NCI-H510A treated with DMSO at 0.1 percent for 48 hours (cell line): ENCODE measurements at regions not wholly inside any gene's neighbourhood (a gene's known extent, or its start where the extent isn't known, plus 50 kb on each side); places are given as distances from the start of the nearest gene placed in this dataset.

ENCODE experiments used
- DNase-seq: peaks from one replicate; lab custom pipeline; 2025; lab: John Stamatoyannopoulos, UW

GRCh38 chr2:2926009-2926857, 451.4 kb downstream of the EIPR1 start:
- no peak for DNase-seq

GRCh38 chr2:2922156-2922555, 455.5 kb downstream of the EIPR1 start:
- no peak for DNase-seq

GRCh38 chr2:2921011-2921720, 456.5 kb downstream of the EIPR1 start:
- DNase-seq: no peak

- no peak for DNase-seq
Observed at GRCh38 chr2:2919574-2920365, 457.8 kb downstream of the EIPR1 start.

- DNase-seq: no peak
Observed at GRCh38 chr2:2919026-2919425, 458.6 kb downstream of the EIPR1 start.

- DNase-seq: no peak
Observed at GRCh38 chr2:2916621-2917020, 461.0 kb downstream of the EIPR1 start.

- DNase-seq: no peak
Observed at GRCh38 chr2:2914252-2914651, 463.4 kb downstream of the EIPR1 start.

GRCh38 chr2:2913601-2914120, 464.0 kb downstream of the EIPR1 start:
- DNase-seq: no peak

GRCh38 chr2:2912731-2913130, 464.9 kb downstream of the EIPR1 start:
- no peak for DNase-seq

- DNase-seq: no peak
Observed at GRCh38 chr2:2912293-2912692, 465.3 kb downstream of the EIPR1 start.

GRCh38 chr2:2910259-2910658, 467.4 kb downstream of the EIPR1 start:
- DNase-seq: no peak

GRCh38 chr2:2909086-2910035, 468.3 kb downstream of the EIPR1 start:
- no peak for DNase-seq

GRCh38 chr2:2906091-2906490, 471.5 kb downstream of the EIPR1 start:
- no peak for DNase-seq

GRCh38 chr2:2904721-2905350, 472.8 kb downstream of the EIPR1 start:
- DNase-seq: no peak

- DNase-seq: peak; percentile 6
Observed at GRCh38 chr2:2902547-2903281, 474.9 kb downstream of the EIPR1 start.

GRCh38 chr2:2901384-2902345, 476.0 kb downstream of the EIPR1 start:
- DNase-seq: peak; percentile 19

- no peak for DNase-seq
Observed at GRCh38 chr2:2899826-2900225, 477.8 kb downstream of the EIPR1 start.

- no peak for DNase-seq
Observed at GRCh38 chr2:2898744-2899143, 478.9 kb downstream of the EIPR1 start.

GRCh38 chr2:2896643-2897042, 481.0 kb downstream of the EIPR1 start:
- DNase-seq: no peak
